D721Med (cell line): ENCODE measurements at regions not wholly inside any gene's neighbourhood (a gene's known extent, or its start where the extent isn't known, plus 50 kb on each side); places are given as distances from the start of the nearest gene placed in this dataset.

ENCODE experiments used
- DNase-seq: peaks from one replicate; pipeline ENCODE4 v3.0.0; 2011; ENCODE audit warnings: low spot score; ENCODE audit not compliant: insufficient read length
- FAIRE-seq: peaks from 2 replicates; lab custom pipeline; 2011; peaks lifted over from hg19 to GRCh38; lab: Jason Lieb, UNC
- TF ChIP-seq, protein P1 (sequence below): IDR thresholded peaks from 2 replicates; pipeline ENCODE4 v1.5.1; 2012; ENCODE audit warnings: mild to moderate bottlenecking, control low read depth; ENCODE audit not compliant: insufficient read depth; ENCODE audit errors: missing control alignments

- FAIRE-seq: no peak
- DNase-seq: no peak
- TF ChIP-seq, protein P1, sequence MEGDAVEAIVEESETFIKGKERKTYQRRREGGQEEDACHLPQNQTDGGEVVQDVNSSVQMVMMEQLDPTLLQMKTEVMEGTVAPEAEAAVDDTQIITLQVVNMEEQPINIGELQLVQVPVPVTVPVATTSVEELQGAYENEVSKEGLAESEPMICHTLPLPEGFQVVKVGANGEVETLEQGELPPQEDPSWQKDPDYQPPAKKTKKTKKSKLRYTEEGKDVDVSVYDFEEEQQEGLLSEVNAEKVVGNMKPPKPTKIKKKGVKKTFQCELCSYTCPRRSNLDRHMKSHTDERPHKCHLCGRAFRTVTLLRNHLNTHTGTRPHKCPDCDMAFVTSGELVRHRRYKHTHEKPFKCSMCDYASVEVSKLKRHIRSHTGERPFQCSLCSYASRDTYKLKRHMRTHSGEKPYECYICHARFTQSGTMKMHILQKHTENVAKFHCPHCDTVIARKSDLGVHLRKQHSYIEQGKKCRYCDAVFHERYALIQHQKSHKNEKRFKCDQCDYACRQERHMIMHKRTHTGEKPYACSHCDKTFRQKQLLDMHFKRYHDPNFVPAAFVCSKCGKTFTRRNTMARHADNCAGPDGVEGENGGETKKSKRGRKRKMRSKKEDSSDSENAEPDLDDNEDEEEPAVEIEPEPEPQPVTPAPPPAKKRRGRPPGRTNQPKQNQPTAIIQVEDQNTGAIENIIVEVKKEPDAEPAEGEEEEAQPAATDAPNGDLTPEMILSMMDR: no peak
Observed at GRCh38 chr1:61612602-61613001, 112.3 kb downstream of the TM2D1 start.

GRCh38 chr1:61609040-61609439 lies 115.9 kb downstream of the TM2D1 start:
- DNase-seq (no peak), FAIRE-seq (no peak)
- TF ChIP-seq, protein P1: no peak

DNA sequence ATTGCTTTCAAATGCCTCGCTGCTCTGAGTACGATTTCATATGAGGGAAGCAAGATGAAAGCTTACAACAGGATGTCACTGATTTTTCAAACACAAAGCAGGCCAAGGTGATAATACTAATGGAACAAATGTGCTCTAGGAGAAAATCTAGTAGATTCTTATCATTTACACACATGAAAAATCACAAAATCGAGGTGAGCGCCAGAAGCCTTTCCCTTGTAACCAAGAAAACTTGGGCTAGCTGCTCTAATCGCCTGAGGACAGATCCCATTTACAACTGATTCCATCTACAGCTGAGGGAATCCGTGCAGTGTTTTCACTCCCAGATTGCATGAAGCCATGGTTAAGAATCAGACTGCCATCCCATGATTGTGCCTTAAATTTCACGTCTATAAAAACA lies 117.5 kb downstream of the TM2D1 start:
- FAIRE-seq (no peak), DNase-seq (no peak)
- TF ChIP-seq, protein P1: no peak

GRCh38 chr1:61606448-61607312 lies 118.3 kb downstream of the TM2D1 start:
- DNase-seq: no peak
- no peak for FAIRE-seq
- TF ChIP-seq, protein P1: no peak

GRCh38 chr1:61605607-61606321 lies 119.2 kb downstream of the TM2D1 start:
- FAIRE-seq: no peak
- DNase-seq: no peak
- TF ChIP-seq, protein P1: no peak

- FAIRE-seq: no peak
- no peak for DNase-seq
- TF ChIP-seq, protein P1: no peak
Observed at GRCh38 chr1:61604684-61605083, 120.3 kb downstream of the TM2D1 start.
